ENCODE measurements at regions not wholly inside any gene's neighbourhood (a gene's known extent, or its start where the extent isn't known, plus 50 kb on each side); places are given as distances from the start of the nearest gene placed in this dataset.

GRCh38 chr6:62626661-62627060 is 340.6 kb upstream of the KHDRBS2 start:
- Histone ChIP-seq H3K9me3 (no peaks in the 10 kb centered on the region), H3K36me3 (no peaks in the 10 kb centered on the region), H3K27ac (no peak overlapping the region), H3K4me3 (no peak overlapping the region), H3K4me1 (no peaks in the 10 kb centered on the region), H3K27me3 (no peaks in the 10 kb centered on the region)
- no peak for DNase-seq
- TF ChIP-seq CTCF (IDR thresholded peaks at IDR 0.05): no peak
- TF ChIP-seq POLR2A (IDR thresholded peaks at IDR 0.05): no peak

GRCh38 chr6:62623846-62624532 is 338.0 kb upstream of the KHDRBS2 start:
- Histone ChIP-seq H3K9me3 (no peaks in the 10 kb centered on the region), H3K4me1 (no peaks in the 10 kb centered on the region), H3K36me3 (no peaks in the 10 kb centered on the region), H3K4me3 (no peak overlapping the region), H3K27me3 (no peaks in the 10 kb centered on the region), H3K27ac (no peak overlapping the region)
- TF ChIP-seq POLR2A (IDR thresholded peaks at IDR 0.05) (no peak), CTCF (IDR thresholded peaks at IDR 0.05) (no peak)
- no peak for DNase-seq

GRCh38 chr6:62615366-62616015 is 329.5 kb upstream of the KHDRBS2 start:
- DNase-seq: no peak
- H3K36me3 ChIP-seq: no peaks in the 10 kb centered on the region
- no peak overlapping the region for H3K4me3 ChIP-seq
- no peaks in the 10 kb centered on the region for H3K9me3 ChIP-seq
- TF ChIP-seq POLR2A (IDR thresholded peaks at IDR 0.05): no peak
- TF ChIP-seq CTCF (IDR thresholded peaks at IDR 0.05): no peak
- H3K27ac ChIP-seq: no peak overlapping the region
- no peaks in the 10 kb centered on the region for H3K4me1 ChIP-seq
- no peaks in the 10 kb centered on the region for H3K27me3 ChIP-seq

- no peak for DNase-seq
- no peak for TF ChIP-seq CTCF (IDR thresholded peaks at IDR 0.05)
- no peak for TF ChIP-seq POLR2A (IDR thresholded peaks at IDR 0.05)
- H3K4me3 ChIP-seq: no peak overlapping the region
- H3K36me3 ChIP-seq: no peaks in the 10 kb centered on the region
- no peak overlapping the region for H3K27ac ChIP-seq
- H3K4me1 ChIP-seq: no peaks in the 10 kb centered on the region
- no peaks in the 10 kb centered on the region for H3K27me3 ChIP-seq
- no peaks in the 10 kb centered on the region for H3K9me3 ChIP-seq
Measured at GRCh38 chr6:62614442-62614841, 328.4 kb upstream of the KHDRBS2 start.

- H3K27me3 ChIP-seq: no peaks in the 10 kb centered on the region
- no peak overlapping the region for H3K27ac ChIP-seq
- H3K4me1 ChIP-seq: no peaks in the 10 kb centered on the region
- no peak for TF ChIP-seq POLR2A (IDR thresholded peaks at IDR 0.05)
- TF ChIP-seq CTCF (IDR thresholded peaks at IDR 0.05): no peak
- H3K9me3 ChIP-seq: no peaks in the 10 kb centered on the region
- H3K36me3 ChIP-seq: no peaks in the 10 kb centered on the region
- no peak overlapping the region for H3K4me3 ChIP-seq
- no peak for DNase-seq
Measured at GRCh38 chr6:62613928-62614327, 327.9 kb upstream of the KHDRBS2 start.

Data from Peyer's patch (tissue), 4 donors.